ENCODE measurements at regions not wholly inside any gene's neighbourhood (a gene's known extent, or its start where the extent isn't known, plus 50 kb on each side); places are given as distances from the start of the nearest gene placed in this dataset.

- DNase-seq (no peak), ATAC-seq (no peak)
- no peak overlapping the region for H3K27ac Mint-ChIP-seq
- H3K4me1 Mint-ChIP-seq: no peaks in the 10 kb centered on the region
- H3K9me3 Mint-ChIP-seq (ENCODE audit: low read depth): no peaks in the 10 kb centered on the region
- H3K4me3 Mint-ChIP-seq: no peak overlapping the region
- no peaks in the 10 kb centered on the region for H3K36me3 Mint-ChIP-seq
- CTCF ChIA-PET: no interaction called here
- H3K27me3 Mint-ChIP-seq: no peaks in the 10 kb centered on the region
These were observed 428.1 kb downstream of the MED13L start for GRCh38 chr12:115849262-115849943.

- H3K4me1 Mint-ChIP-seq: no peaks in the 10 kb centered on the region
- no peaks in the 10 kb centered on the region for H3K27me3 Mint-ChIP-seq
- H3K36me3 Mint-ChIP-seq: no peaks in the 10 kb centered on the region
- H3K4me3 Mint-ChIP-seq: no peak overlapping the region
- H3K9me3 Mint-ChIP-seq (ENCODE audit: low read depth): no peaks in the 10 kb centered on the region
- H3K27ac Mint-ChIP-seq: no peak overlapping the region
- DNase-seq (no peak), ATAC-seq (no peak)
- CTCF ChIA-PET: no interaction called here
These were observed 430.1 kb downstream of the MED13L start for GRCh38 chr12:115847398-115847797.

GRCh38 chr12:115846516-115846915 is 431.0 kb downstream of the MED13L start:
- DNase-seq (no peak), ATAC-seq (no peak)
- no peak overlapping the region for H3K4me3 Mint-ChIP-seq
- H3K36me3 Mint-ChIP-seq: no peaks in the 10 kb centered on the region
- CTCF ChIA-PET: no interaction called here
- no peaks in the 10 kb centered on the region for H3K4me1 Mint-ChIP-seq
- no peaks in the 10 kb centered on the region for H3K9me3 Mint-ChIP-seq (ENCODE audit: low read depth)
- no peak overlapping the region for H3K27ac Mint-ChIP-seq
- H3K27me3 Mint-ChIP-seq: no peaks in the 10 kb centered on the region

GRCh38 chr12:115840159-115840558 is 437.3 kb downstream of the MED13L start:
- Mint-ChIP-seq H3K9me3 (ENCODE audit: low read depth) (no peaks in the 10 kb centered on the region), H3K36me3 (no peaks in the 10 kb centered on the region), H3K27me3 (no peaks in the 10 kb centered on the region), H3K4me1 (no peaks in the 10 kb centered on the region), H3K27ac (no peak overlapping the region), H3K4me3 (no peak overlapping the region)
- ATAC-seq (no peak), DNase-seq (no peak)
- CTCF ChIA-PET: no interaction called here

- Mint-ChIP-seq H3K36me3 (no peaks in the 10 kb centered on the region), H3K4me1 (no peaks in the 10 kb centered on the region), H3K9me3 (ENCODE audit: low read depth) (no peaks in the 10 kb centered on the region), H3K27ac (no peak overlapping the region), H3K4me3 (no peak overlapping the region), H3K27me3 (no peaks in the 10 kb centered on the region)
- CTCF ChIA-PET: interaction anchor here (1.4 kb wide), 1 partner anchor 28 kb away, joined by 3 read pairs; no protein-coding TSS in a partner anchor
- DNase-seq (no peak), ATAC-seq (no peak)
These were observed 438.5 kb downstream of the MED13L start for GRCh38 chr12:115838952-115839351.

- no peak overlapping the region for H3K27ac Mint-ChIP-seq
- CTCF ChIA-PET: no interaction called here
These were observed 440.3 kb downstream of the MED13L start for GRCh38 chr12:115837220-115837619.

GRCh38 chr12:115835445-115835844 is 442.0 kb downstream of the MED13L start:
- Mint-ChIP-seq H3K27ac (no peak overlapping the region), H3K36me3 (no peaks in the 10 kb centered on the region), H3K4me3 (no peak overlapping the region), H3K4me1 (no peaks in the 10 kb centered on the region), H3K27me3 (no peaks in the 10 kb centered on the region), H3K9me3 (ENCODE audit: low read depth) (no peaks in the 10 kb centered on the region)
- CTCF ChIA-PET: no interaction called here
- no peak for ATAC-seq
- no peak for DNase-seq

More at GRCh38 chr12:115837220-115837619, 440.3 kb downstream of the MED13L start:
- H3K36me3 Mint-ChIP-seq: no peaks in the 10 kb centered on the region
- no peak for DNase-seq
- H3K4me3 Mint-ChIP-seq: no peak overlapping the region
- no peaks in the 10 kb centered on the region for H3K4me1 Mint-ChIP-seq
- no peak for ATAC-seq
- H3K9me3 Mint-ChIP-seq (ENCODE audit: low read depth): no peaks in the 10 kb centered on the region
- no peaks in the 10 kb centered on the region for H3K27me3 Mint-ChIP-seq

GRCh38 chr12:115833704-115834103 is 443.8 kb downstream of the MED13L start:
- H3K4me1 Mint-ChIP-seq: no peaks in the 10 kb centered on the region
- no peaks in the 10 kb centered on the region for H3K36me3 Mint-ChIP-seq
- CTCF ChIA-PET: no interaction called here
- no peak overlapping the region for H3K27ac Mint-ChIP-seq
- DNase-seq: no peak
- no peak overlapping the region for H3K4me3 Mint-ChIP-seq
- no peaks in the 10 kb centered on the region for H3K9me3 Mint-ChIP-seq (ENCODE audit: low read depth)
- no peaks in the 10 kb centered on the region for H3K27me3 Mint-ChIP-seq
- no peak for ATAC-seq

GRCh38 chr12:115830633-115831032 is 446.9 kb downstream of the MED13L start:
- H3K27me3 Mint-ChIP-seq: no peaks in the 10 kb centered on the region
- DNase-seq (no peak), ATAC-seq (no peak)
- CTCF ChIA-PET: no interaction called here
- no peak overlapping the region for H3K4me3 Mint-ChIP-seq
- no peaks in the 10 kb centered on the region for H3K36me3 Mint-ChIP-seq
- H3K9me3 Mint-ChIP-seq (ENCODE audit: low read depth): no peaks in the 10 kb centered on the region
- no peak overlapping the region for H3K27ac Mint-ChIP-seq
- no peaks in the 10 kb centered on the region for H3K4me1 Mint-ChIP-seq

GRCh38 chr12:115830070-115830469 is 447.4 kb downstream of the MED13L start:
- no peak for DNase-seq
- Mint-ChIP-seq H3K36me3 (no peaks in the 10 kb centered on the region), H3K4me3 (no peak overlapping the region), H3K27ac (no peak overlapping the region), H3K9me3 (ENCODE audit: low read depth) (no peaks in the 10 kb centered on the region), H3K4me1 (no peaks in the 10 kb centered on the region), H3K27me3 (no peaks in the 10 kb centered on the region)
- CTCF ChIA-PET: no interaction called here
- ATAC-seq: no peak

GRCh38 chr12:115828168-115828567 is 449.3 kb downstream of the MED13L start:
- Mint-ChIP-seq H3K27ac (no peak overlapping the region), H3K4me1 (no peaks in the 10 kb centered on the region), H3K9me3 (ENCODE audit: low read depth) (no peaks in the 10 kb centered on the region), H3K27me3 (no peaks in the 10 kb centered on the region), H3K4me3 (no peak overlapping the region), H3K36me3 (no peaks in the 10 kb centered on the region)
- ATAC-seq (no peak), DNase-seq (no peak)
- CTCF ChIA-PET: no interaction called here

- CTCF ChIA-PET: no interaction called here
- Mint-ChIP-seq H3K4me1 (no peaks in the 10 kb centered on the region), H3K27ac (no peak overlapping the region), H3K27me3 (no peaks in the 10 kb centered on the region), H3K36me3 (no peaks in the 10 kb centered on the region), H3K9me3 (ENCODE audit: low read depth) (no peaks in the 10 kb centered on the region), H3K4me3 (no peak overlapping the region)
- DNase-seq: no peak
- no peak for ATAC-seq
These were observed 452.4 kb downstream of the MED13L start for GRCh38 chr12:115824936-115825602.

GRCh38 chr12:115823635-115824034 is 453.9 kb downstream of the MED13L start:
- H3K27ac Mint-ChIP-seq: no peak overlapping the region
- DNase-seq (no peak), ATAC-seq (no peak)
- no peaks in the 10 kb centered on the region for H3K27me3 Mint-ChIP-seq
- no peaks in the 10 kb centered on the region for H3K36me3 Mint-ChIP-seq
- no peaks in the 10 kb centered on the region for H3K9me3 Mint-ChIP-seq (ENCODE audit: low read depth)
- H3K4me1 Mint-ChIP-seq: no peaks in the 10 kb centered on the region
- H3K4me3 Mint-ChIP-seq: no peak overlapping the region
- CTCF ChIA-PET: no interaction called here

- CTCF ChIA-PET: no interaction called here
- H3K27ac Mint-ChIP-seq: no peak overlapping the region
- H3K27me3 Mint-ChIP-seq: no peaks in the 10 kb centered on the region
- H3K36me3 Mint-ChIP-seq: no peaks in the 10 kb centered on the region
- no peaks in the 10 kb centered on the region for H3K9me3 Mint-ChIP-seq (ENCODE audit: low read depth)
- no peak overlapping the region for H3K4me3 Mint-ChIP-seq
- ATAC-seq (no peak), DNase-seq (no peak)
- no peaks in the 10 kb centered on the region for H3K4me1 Mint-ChIP-seq
These were observed 456.8 kb downstream of the MED13L start for GRCh38 chr12:115820656-115821055.

Data from activated CD8-positive, alpha-beta memory T cell treated with anti-CD3 and anti-CD28 coated beads, Interleukin-2, amount 10 ng/mL, durations not matched to agents 7 days and 5 days (primary cell).